Subcutaneous abdominal adipose tissue (tissue), 5 donors: ENCODE measurements at regions not wholly inside any gene's neighbourhood (a gene's known extent, or its start where the extent isn't known, plus 50 kb on each side); places are given as distances from the start of the nearest gene placed in this dataset.

Experiments
- H3K27ac ChIP-seq: one replicate; pipeline ENCODE4 v1.7.0; 2013; ENCODE audit warnings: low read depth, mild to moderate bottlenecking, inconsistent platforms, low read length, moderate library complexity
- H3K27me3 ChIP-seq, 5 donors: one replicate each; pipeline ENCODE4 v1.7.0; 2013; ENCODE audit warnings: low read length in 5 of 5, inconsistent platforms in 1 of 5; ENCODE audit not compliant: control insufficient read depth in 5 of 5, insufficient read depth in 4 of 5
- H3K36me3 ChIP-seq, 5 donors: one replicate each; pipeline ENCODE4 v1.7.0; 2013; ENCODE audit warnings: low read length in 5 of 5; ENCODE audit not compliant: control insufficient read depth in 5 of 5, insufficient read depth in 5 of 5
- H3K4me1 ChIP-seq, 5 donors: one replicate each; pipeline ENCODE4 v1.7.0; 2013; ENCODE audit warnings: low read length in 5 of 5, mild to moderate bottlenecking in 3 of 5, moderate library complexity in 1 of 5; ENCODE audit not compliant: control insufficient read depth in 5 of 5, insufficient read depth in 5 of 5
- H3K4me3 ChIP-seq, 5 donors: one replicate each; pipeline ENCODE4 v1.7.0; 2013; ENCODE audit warnings: low read length in 5 of 5, low read depth in 1 of 5
- H3K9ac ChIP-seq, 5 donors: one replicate each; pipeline ENCODE4 v1.7.0; 2013; ENCODE audit warnings: low read length in 5 of 5, mild to moderate bottlenecking in 4 of 5, moderate library complexity in 3 of 5
- H3K9me3 ChIP-seq, 5 donors: one replicate each; pipeline ENCODE4 v1.7.0; 2013; ENCODE audit warnings: low read length in 5 of 5; ENCODE audit not compliant: control insufficient read depth in 5 of 5
- donor health status: healthy.
- donor health status: healthy.
- donor health status: healthy.
- donor health status: healthy.
- donor health status: healthy.

GRCh38 chr18:28823506-28824182 is 646.7 kb upstream of the CDH2 start:
- H3K9me3 ChIP-seq, result peaks cover 0 to 3% (median 0%) of the 10 kb centered on the region in 5 donors

GRCh38 chr18:28820353-28820752 is 643.4 kb upstream of the CDH2 start:
- peaks cover 0 to 3% (median 0%) of the 10 kb centered on the region in 5 donors for H3K9me3 ChIP-seq
- no peaks in the 10 kb centered on the region for H3K4me1 ChIP-seq
- no peaks in the 10 kb centered on the region for H3K27me3 ChIP-seq
- H3K4me3 ChIP-seq, result no peak overlapping the region
- H3K27ac ChIP-seq, result no peak overlapping the region
- H3K36me3 ChIP-seq, result no peaks in the 10 kb centered on the region
- no peak overlapping the region for H3K9ac ChIP-seq

More at GRCh38 chr18:28823506-28824182, 646.7 kb upstream of the CDH2 start:
- H3K36me3 ChIP-seq, result no peaks in the 10 kb centered on the region
- H3K9ac ChIP-seq, result no peak overlapping the region
- no peaks in the 10 kb centered on the region for H3K4me1 ChIP-seq
- H3K27ac ChIP-seq, result no peak overlapping the region
- H3K27me3 ChIP-seq, result no peaks in the 10 kb centered on the region
- H3K4me3 ChIP-seq, result no peak overlapping the region

- Histone ChIP-seq H3K4me3 (no peak overlapping the region), H3K9ac (no peak overlapping the region), H3K27ac (no peak overlapping the region), H3K4me1 (no peaks in the 10 kb centered on the region), H3K27me3 (no peaks in the 10 kb centered on the region), H3K9me3 (no peaks in the 10 kb centered on the region), H3K36me3 (no peaks in the 10 kb centered on the region)
These were observed 639.2 kb upstream of the CDH2 start for GRCh38 chr18:28816155-28816554.

DNA sequence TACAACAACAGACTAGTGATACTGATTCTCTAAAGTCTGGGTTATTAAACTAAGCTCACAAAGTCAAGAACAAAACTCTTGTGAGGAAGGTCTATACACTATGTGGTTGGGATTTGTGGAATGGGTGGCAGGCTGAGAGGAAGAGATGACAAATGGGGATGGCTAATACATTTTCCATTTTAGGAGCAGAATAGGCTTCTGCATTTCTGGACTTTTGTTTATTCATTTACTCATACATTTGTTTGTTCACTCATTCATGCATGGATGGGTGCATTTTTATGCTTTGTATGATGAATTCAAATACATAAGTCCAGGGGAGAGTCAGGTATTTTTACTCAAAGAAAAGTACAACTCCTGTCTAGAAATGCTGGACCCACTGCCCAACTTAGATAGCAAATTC is 637.4 kb upstream of the CDH2 start:
- Histone ChIP-seq H3K4me3 (no peak overlapping the region), H3K27me3 (peaks cover 0 to under 1% (median 0%) of the 10 kb centered on the region in 5 donors), H3K9ac (no peak overlapping the region), H3K9me3 (peaks cover 0 to 2% (median 0%) of the 10 kb centered on the region in 5 donors), H3K36me3 (no peaks in the 10 kb centered on the region), H3K4me1 (no peaks in the 10 kb centered on the region), H3K27ac (no peak overlapping the region)

- no peak overlapping the region for H3K27ac ChIP-seq
- H3K9me3 ChIP-seq, result peaks cover 0 to 13% (median 5%) of the 10 kb centered on the region in 5 donors
- H3K36me3 ChIP-seq, result no peaks in the 10 kb centered on the region
- peaks cover 0 to 3% (median 0%) of the 10 kb centered on the region in 5 donors for H3K27me3 ChIP-seq
- H3K9ac ChIP-seq, result no peak overlapping the region
- H3K4me3 ChIP-seq, result no peak overlapping the region
- peaks cover 0 to 2% (median 0%) of the 10 kb centered on the region in 5 donors for H3K4me1 ChIP-seq
These were observed 631.4 kb upstream of the CDH2 start for GRCh38 chr18:28808373-28808772.

GRCh38 chr18:28805491-28805890 is 628.6 kb upstream of the CDH2 start:
- Histone ChIP-seq H3K9ac (no peak overlapping the region), H3K27ac (no peak overlapping the region), H3K27me3 (peaks cover 0 to 3% (median 0%) of the 10 kb centered on the region in 5 donors), H3K4me3 (no peak overlapping the region), H3K4me1 (peaks cover 0 to 7% (median 0%) of the 10 kb centered on the region in 5 donors), H3K9me3 (peaks cover 0 to 13% (median 5%) of the 10 kb centered on the region in 5 donors), H3K36me3 (no peaks in the 10 kb centered on the region)

- Histone ChIP-seq H3K27me3 (peaks cover 0 to 3% (median 0%) of the 10 kb centered on the region in 5 donors), H3K36me3 (no peaks in the 10 kb centered on the region), H3K9me3 (peaks cover 0 to 13% (median 5%) of the 10 kb centered on the region in 5 donors), H3K4me1 (peaks cover 0 to 7% (median 0%) of the 10 kb centered on the region in 5 donors), H3K4me3 (no peak overlapping the region), H3K27ac (no peak overlapping the region), H3K9ac (no peak overlapping the region)
These were observed 627.7 kb upstream of the CDH2 start for GRCh38 chr18:28804512-28805202.

- no peaks in the 10 kb centered on the region for H3K36me3 ChIP-seq
- peaks cover 0 to 2% (median 0%) of the 10 kb centered on the region in 5 donors for H3K9me3 ChIP-seq
- no peak overlapping the region for H3K27ac ChIP-seq
- H3K4me1 ChIP-seq, result peaks cover 0 to 7% (median 0%) of the 10 kb centered on the region in 5 donors
- no peak overlapping the region for H3K4me3 ChIP-seq
- no peak overlapping the region for H3K9ac ChIP-seq
- H3K27me3 ChIP-seq, result no peaks in the 10 kb centered on the region
These were observed 625.6 kb upstream of the CDH2 start for GRCh38 chr18:28802546-28802945.

- Histone ChIP-seq H3K27me3 (no peaks in the 10 kb centered on the region), H3K9me3 (no peaks in the 10 kb centered on the region), H3K27ac (no peak overlapping the region), H3K9ac (no peak overlapping the region), H3K4me3 (no peak overlapping the region), H3K4me1 (peaks cover 0 to 7% (median 0%) of the 10 kb centered on the region in 5 donors), H3K36me3 (no peaks in the 10 kb centered on the region)
These were observed 624.9 kb upstream of the CDH2 start for GRCh38 chr18:28801876-28802275.
